Endothelial cell of umbilical vein (primary cell): ENCODE measurements at regions not wholly inside any gene's neighbourhood (a gene's known extent, or its start where the extent isn't known, plus 50 kb on each side); places are given as distances from the start of the nearest gene placed in this dataset.

Source experiments
- BruUV-seq: library from RNA; stranded (reverse); fragments of 400-500 nt; replicated peaks from 2 replicates; lab custom pipeline; 2021; lab: Mats Ljungman, UMichigan
- CTCF ChIA-PET: fragments of 300-600, 350-600 bp; sonication (Branson Sonifier 250); formaldehyde crosslinking; loops from one replicate; lab custom pipeline; 2021; ENCODE audit warnings: antibody characterized with exemption, inconsistent platforms; lab: Charles Lee
- POLR2A ChIA-PET: fragments of 300-600, 350-600 bp; sonication (Branson Sonifier 250); formaldehyde crosslinking; loops from one replicate; lab custom pipeline; 2021; ENCODE audit warnings: antibody characterized with exemption, inconsistent platforms; lab: Charles Lee
- DNase-seq: peaks from one replicate; pipeline ENCODE4 v3.0.0-alpha.2; 2011; ENCODE audit warnings: low read depth, low spot score
- FAIRE-seq: peaks from 2 replicates; lab custom pipeline; 2011; peaks lifted over from hg19 to GRCh38; lab: Jason Lieb, UNC
- H2AFZ ChIP-seq: 2 replicates; pipeline ENCODE4 v1.6.0; 2012; ENCODE audit warnings: low read depth, low read length, control low read depth, inconsistent platforms
- H3K27ac ChIP-seq: 2 replicates; pipeline ENCODE4 v1.5.1; 2011; ENCODE audit warnings: low read depth, mild to moderate bottlenecking, control low read depth, low read length, moderate library complexity; ENCODE audit not compliant: insufficient read depth
- H3K27me3 ChIP-seq, 2 experiments: 2 replicates each; pipeline versions ENCODE4 v1.6.0 to v1.6.1; 2011; ENCODE audit warnings: low read length in 2 of 2, mixed read lengths in 1 of 2; ENCODE audit not compliant: control insufficient read depth in 2 of 2, insufficient read depth in 2 of 2
- H3K36me3 ChIP-seq, 2 experiments: 2 replicates in 1 of 2; 3 replicates in 1 of 2; pipeline ENCODE4 v1.5.1; 2011; ENCODE audit warnings: low read length in 2 of 2, mild to moderate bottlenecking in 1 of 2, moderate library complexity in 1 of 2; ENCODE audit not compliant: control insufficient read depth in 2 of 2, insufficient read depth in 2 of 2; ENCODE audit errors: extremely low read depth in 1 of 2
- H3K4me1 ChIP-seq: 3 replicates; pipeline ENCODE4 v1.5.1; 2011; ENCODE audit warnings: mild to moderate bottlenecking, low read length; ENCODE audit not compliant: control insufficient read depth, insufficient read depth; ENCODE audit errors: extremely low read depth
- H3K4me2 ChIP-seq: 2 replicates; pipeline ENCODE4 v1.6.1; 2011; ENCODE audit warnings: low read length, control low read depth, mixed read lengths; ENCODE audit not compliant: insufficient read depth
- H3K4me3 ChIP-seq, 3 experiments: fragments of 200-600 bp in 1 of 3; sonication (generic), shearing (Covaris generic) in 1 of 3; replicated peaks in 1 of 3; 2 replicates each; pipeline ENCODE4 v1.5.1; 2011 to 2016; ENCODE audit warnings: control low read depth in 3 of 3, low read length in 3 of 3, mild to moderate bottlenecking in 2 of 3, inconsistent platforms in 1 of 3, low read depth in 1 of 3, moderate library complexity in 1 of 3; ENCODE audit not compliant: insufficient read depth in 1 of 3
- H3K79me2 ChIP-seq: 2 replicates; pipeline ENCODE4 v1.6.0; 2012; ENCODE audit warnings: low read length, inconsistent platforms; ENCODE audit not compliant: control insufficient read depth, insufficient read depth
- H3K9ac ChIP-seq: replicated peaks from 2 replicates; pipeline ENCODE3; 2011; ENCODE audit warnings: low read length, control low read depth; ENCODE audit not compliant: insufficient read depth; ENCODE audit errors: extremely low read depth
- H3K9me1 ChIP-seq: replicated peaks from 3 replicates; pipeline ENCODE4 v1.6.0; 2011; ENCODE audit warnings: mild to moderate bottlenecking, low read length; ENCODE audit not compliant: control insufficient read depth, insufficient read depth; ENCODE audit errors: extremely low read depth
- H3K9me3 ChIP-seq: replicated peaks from 2 replicates; pipeline ENCODE4 v1.5.1; 2012; ENCODE audit warnings: low read length, inconsistent platforms; ENCODE audit not compliant: control insufficient read depth, insufficient read depth
- H4K20me1 ChIP-seq: replicated peaks from 2 replicates; pipeline ENCODE3; 2011; ENCODE audit warnings: mild to moderate bottlenecking, low read length; ENCODE audit not compliant: control insufficient read depth, insufficient read depth; ENCODE audit errors: extremely low read depth
- CTCF ChIP-seq, 2 donors: IDR thresholded peaks; 1 replicate in 1 of 2; 2 replicates in 1 of 2; pipeline ENCODE4 v1.5.1; 2011; ENCODE audit warnings: low read length in 2 of 2, mild to moderate bottlenecking in 2 of 2, moderate library complexity in 2 of 2, control low read depth in 1 of 2, inconsistent platforms in 1 of 2, low read depth in 1 of 2; ENCODE audit not compliant: insufficient read depth in 1 of 2; ENCODE audit errors: extremely low read depth in 1 of 2
- EZH2 ChIP-seq: IDR thresholded peaks from 2 replicates; pipeline ENCODE4 v1.6.1; 2012; ENCODE audit warnings: borderline replicate concordance, low read depth, mild to moderate bottlenecking, moderate library complexity, low read length, inconsistent platforms; ENCODE audit not compliant: severe bottlenecking
- FOS ChIP-seq: IDR thresholded peaks from 2 replicates; pipeline ENCODE4 v1.6.1; 2011; ENCODE audit warnings: mild to moderate bottlenecking, low read length, moderate library complexity, borderline replicate concordance; ENCODE audit not compliant: insufficient read depth
- GATA2 ChIP-seq: IDR thresholded peaks from 2 replicates; pipeline ENCODE4 v1.7.0; 2011; ENCODE audit warnings: low read depth, mild to moderate bottlenecking, moderate library complexity, mixed read lengths, low read length; ENCODE audit not compliant: insufficient read length, insufficient read depth
- JUN ChIP-seq: IDR thresholded peaks from 2 replicates; pipeline ENCODE4 v1.6.1; 2011; ENCODE audit warnings: borderline replicate concordance, low read depth; ENCODE audit not compliant: insufficient read length, insufficient read depth
- MAX ChIP-seq: IDR thresholded peaks from 2 replicates; pipeline ENCODE4 v1.6.1; 2011; ENCODE audit not compliant: insufficient read depth, insufficient read length
- MYC ChIP-seq: IDR thresholded peaks from one replicate; pipeline ENCODE4 v1.6.1; 2011; ENCODE audit warnings: mild to moderate bottlenecking, low read depth, low read length
- POLR2A ChIP-seq: IDR thresholded peaks from 2 replicates; pipeline ENCODE4 v1.6.1; 2012; ENCODE audit warnings: low read depth, mild to moderate bottlenecking, control low read depth, low read length
- POLR2AphosphoS5 ChIP-seq: IDR thresholded peaks from 2 replicates; pipeline ENCODE4 v1.6.1; 2012; ENCODE audit warnings: low read depth, mild to moderate bottlenecking, control low read depth, low read length, moderate library complexity; ENCODE audit not compliant: insufficient read depth
- dilution Hi-C: fragments of 300-500 bp; cut with MboI; formaldehyde crosslinking; loops from one replicate; pipeline ENCODE4 v1.15.0; 2019; ENCODE audit warnings: low sequenced_read_pairs; ENCODE audit not compliant: extremely low pct_ligation_motif_present
- intact Hi-C: fragments of 100-400 bp; cut with micrococcal nuclease; formaldehyde crosslinking; loops from one replicate; pipeline ENCODE4 v1.10.0; 2022

GRCh38 chr19:29328586-29328985 lies 115.6 kb upstream of the UQCRFS1 start:
- Histone ChIP-seq H3K4me1 (no peaks in the 10 kb centered on the region), H3K27ac (no peak overlapping the region), H3K9ac (no peak overlapping the region), H3K4me2 (no peak overlapping the region), H3K9me1 (no peaks in the 10 kb centered on the region), H3K27me3 (no peaks in the 10 kb centered on the region), H3K4me3 (no peak overlapping the region), H3K9me3 (peaks cover 4% of the 10 kb centered on the region), H2AFZ (no peak overlapping the region), H3K79me2 (no peaks in the 10 kb centered on the region), H3K36me3 (no peaks in the 10 kb centered on the region), H4K20me1 (no peaks in the 10 kb centered on the region)
- FAIRE-seq (no peak), DNase-seq (no peak)
- TF ChIP-seq MYC: no peak
- no peak for TF ChIP-seq GATA2
- no peak for TF ChIP-seq CTCF (IDR thresholded peaks at IDR 0.05; ENCODE audit: extremely low read depth in 1 of 2, insufficient read depth in 1 of 2, low read depth in 1 of 2, low read length in 2 of 2)
- TF ChIP-seq FOS: no peak
- TF ChIP-seq POLR2A: no peak
- TF ChIP-seq JUN: no peak
- no peak for TF ChIP-seq EZH2
- TF ChIP-seq MAX: no peak
- no peak for TF ChIP-seq POLR2AphosphoS5
- dilution Hi-C loops: no loop called here
- intact Hi-C loops: no loop called here
- ChIA-PET POLR2A (no interaction called here), CTCF (no interaction called here)
- BruUV-seq: no TSS peak
